Peyer's patch (tissue), 4 donors: ENCODE measurements at regions not wholly inside any gene's neighbourhood (a gene's known extent, or its start where the extent isn't known, plus 50 kb on each side); places are given as distances from the start of the nearest gene placed in this dataset.

Experiments used
- DNase-seq, 3 donors: peaks; one replicate each; pipeline ENCODE4 v3.0.0-alpha.2; 2017 to 2019
- H3K27ac ChIP-seq, 4 donors: fragments of 200-600 bp; sonication (generic); one replicate each; pipeline ENCODE4 v1.5.1; 2016 to 2019
- H3K27me3 ChIP-seq, 2 donors: fragments of 200-600 bp; sonication (generic); one replicate each; pipeline ENCODE4 v1.5.1; 2019
- H3K36me3 ChIP-seq, 3 donors: fragments of 200-600 bp; sonication (generic); one replicate each; pipeline ENCODE4 v1.5.1; 2016 to 2019
- H3K4me1 ChIP-seq, 4 donors: fragments of 200-600 bp; sonication (generic); one replicate each; pipeline ENCODE4 v1.5.1; 2016 to 2019
- H3K4me3 ChIP-seq, 4 donors: fragments of 200-600 bp; sonication (generic); 1 replicate in 3 of 4; 2 replicates in 1 of 4; pipeline ENCODE4 v1.5.1; 2016 to 2019; ENCODE audit warnings: mild to moderate bottlenecking in 1 of 4
- H3K9me3 ChIP-seq, 4 donors: fragments of 200-600 bp; sonication (generic); one replicate each; pipeline ENCODE4 v1.5.1; 2016 to 2019; ENCODE audit warnings: mild to moderate bottlenecking in 1 of 4
- CTCF ChIP-seq, 6 experiments: fragments of 450-650 bp in 4 of 6; fragments of 200-600 bp in 2 of 6; sonication (generic) in 1 of 6; IDR thresholded peaks; one replicate each; pipeline ENCODE4 v1.5.1; 2017 to 2019; ENCODE audit warnings: antibody characterized with exemption in 6 of 6, mild to moderate bottlenecking in 3 of 6, moderate library complexity in 1 of 6
- POLR2A ChIP-seq, 2 donors: fragments of 450-650 bp; IDR thresholded peaks; one replicate each; pipeline ENCODE4 v1.5.1; 2017; ENCODE audit warnings: antibody characterized with exemption in 2 of 2, mild to moderate bottlenecking in 2 of 2, moderate library complexity in 2 of 2

GRCh38 chr6:81638366-81638765 is 114.1 kb downstream of the TENT5A start:
- no peaks in the 10 kb centered on the region for H3K4me1 ChIP-seq
- H3K9me3 ChIP-seq, result no peaks in the 10 kb centered on the region
- DNase-seq, result no peak
- H3K4me3 ChIP-seq, result no peak overlapping the region
- no peaks in the 10 kb centered on the region for H3K36me3 ChIP-seq
- no peaks in the 10 kb centered on the region for H3K27me3 ChIP-seq
- no peak overlapping the region for H3K27ac ChIP-seq
- TF ChIP-seq POLR2A (IDR thresholded peaks at IDR 0.05) (no peak), CTCF (IDR thresholded peaks at IDR 0.05) (no peak)

GRCh38 chr6:81636930-81637568 is 115.4 kb downstream of the TENT5A start:
- H3K36me3 ChIP-seq, result no peaks in the 10 kb centered on the region
- no peak for DNase-seq
- H3K4me1 ChIP-seq, result no peaks in the 10 kb centered on the region
- TF ChIP-seq CTCF (IDR thresholded peaks at IDR 0.05), result no peak
- TF ChIP-seq POLR2A (IDR thresholded peaks at IDR 0.05), result no peak
- H3K27ac ChIP-seq, result no peak overlapping the region
- H3K4me3 ChIP-seq, result no peak overlapping the region
- no peaks in the 10 kb centered on the region for H3K9me3 ChIP-seq
- H3K27me3 ChIP-seq, result no peaks in the 10 kb centered on the region

- Histone ChIP-seq H3K4me1 (no peaks in the 10 kb centered on the region), H3K27me3 (no peaks in the 10 kb centered on the region), H3K36me3 (no peaks in the 10 kb centered on the region), H3K9me3 (no peaks in the 10 kb centered on the region), H3K27ac (no peak overlapping the region), H3K4me3 (no peak overlapping the region)
- DNase-seq, result no peak
- no peak for TF ChIP-seq POLR2A (IDR thresholded peaks at IDR 0.05)
- TF ChIP-seq CTCF (IDR thresholded peaks at IDR 0.05), result no peak
Observed at GRCh38 chr6:81634155-81634880, 118.2 kb downstream of the TENT5A start.

- Histone ChIP-seq H3K27ac (no peak overlapping the region), H3K27me3 (no peaks in the 10 kb centered on the region), H3K36me3 (no peaks in the 10 kb centered on the region), H3K4me1 (no peaks in the 10 kb centered on the region), H3K4me3 (no peak overlapping the region), H3K9me3 (no peaks in the 10 kb centered on the region)
- DNase-seq, result no peak
- TF ChIP-seq CTCF (IDR thresholded peaks at IDR 0.05), result no peak
- TF ChIP-seq POLR2A (IDR thresholded peaks at IDR 0.05), result no peak
Observed at GRCh38 chr6:81633391-81633790, 119.1 kb downstream of the TENT5A start.

- H3K36me3 ChIP-seq, result no peaks in the 10 kb centered on the region
Observed at GRCh38 chr6:81630719-81631118, 121.8 kb downstream of the TENT5A start.

More at GRCh38 chr6:81630719-81631118, 121.8 kb downstream of the TENT5A start:
- no peak overlapping the region for H3K4me3 ChIP-seq
- no peaks in the 10 kb centered on the region for H3K4me1 ChIP-seq
- no peaks in the 10 kb centered on the region for H3K9me3 ChIP-seq
- TF ChIP-seq POLR2A (IDR thresholded peaks at IDR 0.05), result no peak
- TF ChIP-seq CTCF (IDR thresholded peaks at IDR 0.05), result no peak
- no peaks in the 10 kb centered on the region for H3K27me3 ChIP-seq
- no peak overlapping the region for H3K27ac ChIP-seq
- DNase-seq, result no peak
